Right atrium auricular region (tissue), 2 donors: ENCODE measurements at regions not wholly inside any gene's neighbourhood (a gene's known extent, or its start where the extent isn't known, plus 50 kb on each side); places are given as distances from the start of the nearest gene placed in this dataset.

Experiments used
- DNase-seq: peaks from one replicate; pipeline ENCODE4 v3.0.0-alpha.2; 2019; ENCODE audit warnings: low spot score
- H3K27ac ChIP-seq, 2 donors: fragments of 200-600 bp; sonication (generic); 1 replicate in 1 of 2; 2 replicates in 1 of 2; pipeline ENCODE4 v1.5.1; 2016 to 2019
- H3K27me3 ChIP-seq, 2 donors: fragments of 200-600 bp; sonication (generic); one replicate each; pipeline versions ENCODE4 v1.5.1 to v1.6.0; 2017 to 2019
- H3K36me3 ChIP-seq: fragments of 200-600 bp; sonication (generic); one replicate; pipeline ENCODE4 v1.5.1; 2016
- H3K4me1 ChIP-seq, 2 donors: fragments of 200-600 bp; sonication (generic); one replicate each; pipeline versions ENCODE4 v1.5.1 to v1.6.0; 2017 to 2019
- H3K4me3 ChIP-seq, 2 donors: fragments of 200-600 bp; sonication (generic); 1 replicate in 1 of 2; 2 replicates in 1 of 2; pipeline ENCODE4 v1.5.1; 2017 to 2019; ENCODE audit warnings: mild to moderate bottlenecking in 1 of 2, moderate library complexity in 1 of 2
- H3K9me3 ChIP-seq, 2 donors: fragments of 200-600 bp; sonication (generic); one replicate each; pipeline ENCODE4 v1.5.1; 2019
- TF ChIP-seq, protein P1 (sequence below), 2 donors: fragments of 200-600 bp; sonication (generic); IDR thresholded peaks; one replicate each; pipeline ENCODE4 v1.5.1; 2019; ENCODE audit warnings: antibody characterized with exemption in 2 of 2

DNA sequence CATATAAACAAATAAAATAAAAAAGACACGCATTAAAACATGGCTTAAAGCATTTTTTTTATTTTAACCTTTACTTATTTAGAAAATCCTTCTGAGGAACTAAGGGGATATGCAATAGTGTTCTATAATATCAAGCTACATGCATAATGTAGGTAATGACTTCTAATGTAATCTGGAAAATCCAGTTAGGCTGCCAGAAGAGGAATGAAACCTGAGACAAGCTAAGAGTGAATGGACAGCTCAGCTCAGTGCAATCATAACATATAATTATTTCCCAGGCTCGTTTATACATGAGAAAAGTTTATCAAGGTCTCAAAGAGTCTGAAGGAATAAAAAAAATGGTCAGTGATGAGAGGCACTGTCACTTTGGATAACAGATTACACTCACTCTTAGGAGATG, 649.0 kb upstream of the PCDH15 start:
- DNase-seq = no peak
- Histone ChIP-seq H3K36me3 (no peaks in the 10 kb centered on the region), H3K4me1 (no peaks in the 10 kb centered on the region), H3K27me3 (no peaks in the 10 kb centered on the region), H3K27ac (no peak overlapping the region), H3K9me3 (no peaks in the 10 kb centered on the region), H3K4me3 (no peak overlapping the region)
- TF ChIP-seq, protein P1, sequence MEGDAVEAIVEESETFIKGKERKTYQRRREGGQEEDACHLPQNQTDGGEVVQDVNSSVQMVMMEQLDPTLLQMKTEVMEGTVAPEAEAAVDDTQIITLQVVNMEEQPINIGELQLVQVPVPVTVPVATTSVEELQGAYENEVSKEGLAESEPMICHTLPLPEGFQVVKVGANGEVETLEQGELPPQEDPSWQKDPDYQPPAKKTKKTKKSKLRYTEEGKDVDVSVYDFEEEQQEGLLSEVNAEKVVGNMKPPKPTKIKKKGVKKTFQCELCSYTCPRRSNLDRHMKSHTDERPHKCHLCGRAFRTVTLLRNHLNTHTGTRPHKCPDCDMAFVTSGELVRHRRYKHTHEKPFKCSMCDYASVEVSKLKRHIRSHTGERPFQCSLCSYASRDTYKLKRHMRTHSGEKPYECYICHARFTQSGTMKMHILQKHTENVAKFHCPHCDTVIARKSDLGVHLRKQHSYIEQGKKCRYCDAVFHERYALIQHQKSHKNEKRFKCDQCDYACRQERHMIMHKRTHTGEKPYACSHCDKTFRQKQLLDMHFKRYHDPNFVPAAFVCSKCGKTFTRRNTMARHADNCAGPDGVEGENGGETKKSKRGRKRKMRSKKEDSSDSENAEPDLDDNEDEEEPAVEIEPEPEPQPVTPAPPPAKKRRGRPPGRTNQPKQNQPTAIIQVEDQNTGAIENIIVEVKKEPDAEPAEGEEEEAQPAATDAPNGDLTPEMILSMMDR (IDR thresholded peaks at IDR 0.05) = no peak

DNA sequence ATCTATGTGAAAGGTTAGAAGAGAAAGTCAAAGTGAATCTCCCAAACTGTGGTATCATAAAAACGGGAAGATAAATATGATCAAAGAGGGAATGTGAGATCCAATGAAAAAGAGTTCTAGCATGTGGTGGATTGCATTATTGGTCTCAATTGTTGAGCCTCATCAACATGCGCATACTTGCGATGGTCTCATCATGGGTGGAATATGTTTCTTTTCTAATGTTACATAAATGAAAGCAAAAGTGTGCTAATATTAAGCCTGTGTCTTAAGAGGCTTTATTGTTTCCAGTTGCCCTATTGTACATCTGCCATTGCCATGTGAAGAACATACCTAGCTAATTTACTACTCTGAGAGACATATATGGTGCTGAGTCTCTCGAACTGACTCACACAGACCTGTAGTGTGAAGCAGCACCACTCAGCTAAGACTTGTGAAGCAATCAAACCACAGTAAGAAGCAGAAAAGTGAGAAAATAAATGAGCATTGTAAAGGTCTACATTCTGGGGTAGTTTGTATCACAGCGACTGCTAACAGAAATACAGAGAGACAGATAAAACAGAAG, 645.5 kb upstream of the PCDH15 start:
- Histone ChIP-seq H3K4me3 (no peak overlapping the region), H3K9me3 (peaks cover 0 to 4% of the 10 kb centered on the region in 2 donors), H3K27ac (no peak overlapping the region), H3K27me3 (no peaks in the 10 kb centered on the region), H3K36me3 (no peaks in the 10 kb centered on the region), H3K4me1 (no peaks in the 10 kb centered on the region)
- DNase-seq = no peak
- TF ChIP-seq, protein P1 (IDR thresholded peaks at IDR 0.05) = no peak

DNA sequence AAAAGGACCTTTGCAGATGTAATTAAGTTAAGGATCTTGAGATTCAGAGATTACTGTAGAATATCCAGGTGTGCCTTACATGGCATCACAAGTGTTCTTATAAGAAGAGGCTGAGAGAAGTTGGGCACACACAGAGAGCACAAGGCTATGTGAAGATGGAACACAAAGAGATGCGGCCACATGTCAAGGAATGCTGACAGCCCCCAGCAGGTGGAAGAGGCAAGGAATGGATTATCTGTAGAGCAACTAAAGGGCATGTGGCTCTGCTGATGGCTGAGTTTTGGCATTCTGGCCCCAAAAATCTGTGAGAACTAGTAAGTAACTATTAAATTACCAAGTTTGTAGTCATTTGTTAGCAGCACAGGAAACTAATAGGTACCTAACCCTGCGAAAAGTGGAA, 640.7 kb upstream of the PCDH15 start:
- Histone ChIP-seq H3K27me3 (no peaks in the 10 kb centered on the region), H3K36me3 (no peaks in the 10 kb centered on the region), H3K4me1 (no peaks in the 10 kb centered on the region), H3K27ac (no peak overlapping the region), H3K4me3 (no peak overlapping the region), H3K9me3 (peaks cover 0 to 4% of the 10 kb centered on the region in 2 donors)
- no peak for DNase-seq
- TF ChIP-seq, protein P1 (IDR thresholded peaks at IDR 0.05) = no peak

DNA sequence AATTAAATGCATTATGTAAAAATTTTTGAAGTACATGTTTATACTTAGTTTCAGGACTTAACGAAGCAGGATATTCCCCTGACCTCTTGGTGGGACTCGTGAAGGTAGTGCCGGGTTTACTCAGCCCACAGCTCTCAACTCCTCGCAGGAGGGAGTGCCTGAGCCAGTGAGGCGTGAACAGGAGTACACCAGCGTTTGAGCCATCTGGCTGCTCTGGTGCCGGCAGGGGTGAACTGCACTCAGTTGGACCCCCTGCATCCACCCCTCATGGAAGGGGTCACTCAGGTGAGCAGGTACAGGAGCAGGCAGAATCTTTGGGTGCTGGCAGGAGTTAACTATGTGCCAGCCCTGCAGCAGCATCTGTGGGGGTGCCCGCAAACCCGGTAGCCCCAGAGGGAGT, 625.1 kb upstream of the PCDH15 start:
- DNase-seq = no peak
- no peaks in the 10 kb centered on the region for H3K9me3 ChIP-seq
- H3K27ac ChIP-seq = no peak overlapping the region
- no peak overlapping the region for H3K4me3 ChIP-seq
- H3K36me3 ChIP-seq = no peaks in the 10 kb centered on the region
- H3K27me3 ChIP-seq = no peaks in the 10 kb centered on the region
- TF ChIP-seq, protein P1 (IDR thresholded peaks at IDR 0.05) = no peak
- no peaks in the 10 kb centered on the region for H3K4me1 ChIP-seq

DNA sequence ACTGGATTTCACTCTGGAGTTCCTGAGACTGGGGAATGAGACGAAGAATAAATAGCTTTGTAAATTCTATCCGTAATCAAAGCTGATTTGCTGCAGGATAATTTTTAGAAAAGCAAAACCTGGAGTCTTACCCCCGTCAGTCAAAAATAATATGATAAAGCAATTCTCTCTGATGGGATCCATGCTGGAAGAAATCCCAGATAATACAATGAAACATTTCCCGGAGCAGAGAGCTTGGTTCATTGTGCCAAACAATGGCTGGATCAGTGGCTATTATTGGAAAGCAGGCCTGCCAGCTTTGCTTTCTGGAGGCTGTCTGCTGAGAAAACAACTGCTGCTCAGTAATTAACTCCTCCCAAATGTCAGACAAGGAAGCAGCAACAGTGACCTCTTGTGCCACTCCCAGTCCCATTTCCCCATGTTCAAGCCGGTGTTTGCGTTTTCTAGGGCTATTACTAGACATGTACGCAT, 609.4 kb upstream of the PCDH15 start:
- Histone ChIP-seq H3K27ac (peak overlapping the region; percentile 28), H3K27me3 (no peaks in the 10 kb centered on the region), H3K9me3 (no peaks in the 10 kb centered on the region), H3K4me3 (peak overlapping the region in 1 of 2 donors; percentile 4), H3K4me1 (peaks cover 0 to 12% of the 10 kb centered on the region in 2 donors), H3K36me3 (no peaks in the 10 kb centered on the region)
- peak; percentile 59 for DNase-seq
- TF ChIP-seq, protein P1 (IDR thresholded peaks at IDR 0.05) = peak in 1 of 2 donors; percentile 56

DNA sequence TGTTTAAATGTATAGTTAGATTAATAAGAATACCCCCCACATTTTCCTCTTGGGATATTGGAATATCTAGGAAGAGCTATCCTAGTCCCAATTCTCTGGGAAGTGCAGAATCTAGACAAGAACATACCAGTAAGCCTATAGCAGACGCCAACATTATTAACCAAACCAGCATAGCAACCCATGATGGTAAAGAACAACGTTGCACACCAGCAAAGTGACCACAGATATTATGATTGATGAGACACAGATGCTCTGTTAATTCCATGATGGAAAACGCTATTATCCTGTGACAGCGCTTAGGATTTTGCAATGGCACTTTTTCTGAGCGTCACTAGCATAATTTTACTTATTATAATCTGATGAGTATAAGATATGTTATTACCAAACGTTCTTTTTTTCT, 603.1 kb upstream of the PCDH15 start:
- Histone ChIP-seq H3K27ac (no peak overlapping the region), H3K36me3 (no peaks in the 10 kb centered on the region), H3K4me3 (no peak overlapping the region), H3K4me1 (no peaks in the 10 kb centered on the region), H3K9me3 (no peaks in the 10 kb centered on the region), H3K27me3 (no peaks in the 10 kb centered on the region)
- TF ChIP-seq, protein P1 (IDR thresholded peaks at IDR 0.05) = no peak
- no peak for DNase-seq
